ENCODE measurements at regions not wholly inside any gene's neighbourhood (a gene's known extent, or its start where the extent isn't known, plus 50 kb on each side); places are given as distances from the start of the nearest gene placed in this dataset.
A peak's percentile ranks its signal among the peaks of the same experiment; 100 is the strongest.
"Not testable (repeated sequence)": the region's sequence is repeated elsewhere in the genome, so short reads cannot be mapped to it uniquely, and the experiment has no call there.

DNA sequence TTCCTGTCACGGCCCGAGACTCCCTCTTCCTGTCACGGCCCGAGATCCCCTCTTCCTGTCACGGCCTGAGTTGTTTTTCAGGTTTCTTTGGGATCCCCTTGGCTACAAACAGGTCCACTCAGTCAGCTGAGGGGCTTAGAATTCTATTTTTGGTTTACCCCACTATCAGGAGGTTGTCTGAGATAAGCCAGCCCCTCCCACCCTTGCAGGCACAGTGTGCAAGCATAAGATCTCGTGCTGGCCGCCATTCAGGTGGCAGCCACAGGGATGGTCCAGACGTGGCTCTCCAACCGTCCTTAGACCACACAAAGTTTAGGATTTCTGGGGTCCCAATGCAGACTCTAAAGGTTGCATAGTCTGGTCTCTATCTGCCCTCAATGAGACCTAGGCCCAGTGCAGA lies 186.0 kb upstream of the PLCXD1 start:
- Mint-ChIP-seq H3K4me3 (peak overlapping the region in 1 of 5 donors; percentile 38), H3K27ac (peak overlapping the region in 4 of 6 donors; percentile 66 to 93 (median 90))

More for the DNA sequence above, 186.0 kb upstream of the PLCXD1 start:
- H3K36me3 Mint-ChIP-seq; H3K9me3 Mint-ChIP-seq; H3K27me3 Mint-ChIP-seq (ENCODE audit: low read depth in 3 of 3); H3K4me1 Mint-ChIP-seq: not testable (repeated sequence)
- DNase-seq: peak in 1 of 3 donors; percentile 19

All from immature natural killer cell (primary cell).